Right cardiac atrium (tissue), 5 donors: ENCODE measurements at regions not wholly inside any gene's neighbourhood (a gene's known extent, or its start where the extent isn't known, plus 50 kb on each side); places are given as distances from the start of the nearest gene placed in this dataset.
A peak's percentile ranks its signal among the peaks of the same experiment; 100 is the strongest.

Experiments used
- ATAC-seq, 2 donors: fragments of 200-7000 bp; cut with Tn5 transposase; one replicate each; pipeline versions ENCODE4 v1.8.0 to v1.9.1; 2020; ENCODE audit warnings: moderate library complexity in 2 of 2, mild to moderate bottlenecking in 1 of 2
- DNase-seq, 3 donors: peaks; one replicate each; pipeline ENCODE4 v3.0.0-alpha.2; 2020
- H3K27ac ChIP-seq: one replicate; pipeline ENCODE4 v1.5.1; 2013; ENCODE audit warnings: mild to moderate bottlenecking, low read length, control low read depth, moderate library complexity
- H3K27me3 ChIP-seq: one replicate; pipeline ENCODE4 v1.6.1; 2013; ENCODE audit not compliant: control insufficient read depth, insufficient read depth
- H3K4me1 ChIP-seq: one replicate; pipeline ENCODE4 v1.6.1; 2013; ENCODE audit warnings: low read length; ENCODE audit not compliant: control insufficient read depth, insufficient read depth
- H3K4me3 ChIP-seq: one replicate; pipeline ENCODE4 v1.5.1; 2013; ENCODE audit warnings: low read length, control low read depth
- H3K9me3 ChIP-seq: one replicate; pipeline ENCODE4 v1.6.1; 2013; ENCODE audit warnings: low read length; ENCODE audit not compliant: control insufficient read depth
- WGBS: extraction: QIAGEN DNeasy Blood & Tissue Kit; methylation state at CpG from one replicate; pipeline ENCODE4 v1.1.7; 2013; 5-methylcytosine and 5-hydroxymethylcytosine counted together
- intact Hi-C, 4 donors: fragments of 100-400 bp; cut with DNase I; formaldehyde crosslinking; loops; one replicate each; pipeline versions ENCODE4 v1.11.0 to v1.14.0; 2022 to 2023
- donor health status: healthy with polysubstance abuse.
- donor health status: DM: no; HTN: yes; CAD: no.
- donor health status: DM: no; HTN: no; CAD: no.
- donor health status: DM: no; HTN: yes; CAD: no; lungs with severe emphysema.
- donor health status: DM: yes; HTN: yes; CAD: no.

GRCh38 chr9:119091074-119091473 lies 278.2 kb downstream of the BRINP1 start:
- 12% methylated on average over 1 of the region's 1 CpG for WGBS
- ATAC-seq, result no peak
- intact Hi-C loops, result no loop called here

DNA sequence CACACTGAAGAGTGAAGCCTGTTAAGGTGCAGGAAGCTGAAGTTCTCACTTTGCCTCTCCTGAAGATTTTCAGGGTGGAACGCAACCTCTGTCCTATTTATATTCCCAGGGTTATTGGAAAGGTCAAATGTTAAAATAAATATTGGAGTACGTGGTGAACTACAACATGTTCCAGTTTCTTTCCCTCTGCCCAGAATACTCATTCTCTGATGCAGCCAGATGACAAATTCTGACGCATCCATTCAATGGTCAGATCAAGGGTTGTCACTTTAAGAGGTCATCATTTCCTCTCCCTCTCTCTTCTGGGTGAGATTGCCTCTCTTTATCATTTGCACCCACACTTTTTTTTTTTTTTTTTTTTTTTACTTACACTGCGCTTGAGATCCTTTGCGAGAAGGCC lies 277.1 kb downstream of the BRINP1 start:
- 68% methylated on average over 5 of the region's 5 CpGs for WGBS
- H3K27me3 ChIP-seq, result no peaks in the 10 kb centered on the region
- ATAC-seq, result peak; percentile 31 to 60
- H3K4me1 ChIP-seq, result peaks cover 3% of the 10 kb centered on the region
- H3K27ac ChIP-seq, result no peak overlapping the region
- intact Hi-C loops, result no loop called here
- no peak for DNase-seq
- H3K9me3 ChIP-seq, result no peaks in the 10 kb centered on the region
- H3K4me3 ChIP-seq, result no peak overlapping the region

More at GRCh38 chr9:119091074-119091473, 278.2 kb downstream of the BRINP1 start:
- no peaks in the 10 kb centered on the region for H3K9me3 ChIP-seq
- H3K4me3 ChIP-seq, result no peak overlapping the region
- no peak overlapping the region for H3K27ac ChIP-seq
- no peaks in the 10 kb centered on the region for H3K27me3 ChIP-seq
- DNase-seq, result no peak
- peaks cover 3% of the 10 kb centered on the region for H3K4me1 ChIP-seq

DNA sequence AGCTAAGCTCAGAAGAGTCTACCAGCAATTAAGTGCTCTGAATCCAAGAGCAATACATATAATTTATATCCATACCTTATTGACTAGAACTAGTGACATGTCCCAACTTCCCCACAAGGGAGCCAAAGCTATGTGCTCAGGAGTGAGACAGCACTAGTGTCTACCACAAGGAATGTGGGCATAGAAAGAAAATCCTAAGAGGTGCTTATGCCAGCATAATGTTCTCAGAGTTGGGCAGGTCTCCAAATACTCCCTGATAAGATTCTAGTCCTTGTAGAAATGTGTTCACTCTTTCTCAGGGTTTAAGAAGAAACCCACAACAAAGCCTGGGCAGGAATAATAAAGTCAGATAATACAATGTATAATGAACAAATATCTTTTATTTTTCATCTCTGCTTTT lies 275.1 kb downstream of the BRINP1 start:
- H3K4me3 ChIP-seq, result no peak overlapping the region
- no peaks in the 10 kb centered on the region for H3K9me3 ChIP-seq
- ATAC-seq, result peak; percentile 23 to 77
- intact Hi-C loops, result no loop called here
- H3K27me3 ChIP-seq, result no peaks in the 10 kb centered on the region
- DNase-seq, result peak in 1 of 3 donors; percentile 25
- H3K4me1 ChIP-seq, result peaks cover 3% of the 10 kb centered on the region
- H3K27ac ChIP-seq, result no peak overlapping the region

GRCh38 chr9:119095072-119095471 lies 274.2 kb downstream of the BRINP1 start:
- intact Hi-C loops, result no loop called here
- H3K27me3 ChIP-seq, result no peaks in the 10 kb centered on the region
- H3K9me3 ChIP-seq, result no peaks in the 10 kb centered on the region
- ATAC-seq, result no peak
- DNase-seq, result no peak
- 64% methylated on average over 3 of the region's 3 CpGs for WGBS
- no peak overlapping the region for H3K4me3 ChIP-seq
- no peak overlapping the region for H3K27ac ChIP-seq
- H3K4me1 ChIP-seq, result peaks cover 3% of the 10 kb centered on the region

DNA sequence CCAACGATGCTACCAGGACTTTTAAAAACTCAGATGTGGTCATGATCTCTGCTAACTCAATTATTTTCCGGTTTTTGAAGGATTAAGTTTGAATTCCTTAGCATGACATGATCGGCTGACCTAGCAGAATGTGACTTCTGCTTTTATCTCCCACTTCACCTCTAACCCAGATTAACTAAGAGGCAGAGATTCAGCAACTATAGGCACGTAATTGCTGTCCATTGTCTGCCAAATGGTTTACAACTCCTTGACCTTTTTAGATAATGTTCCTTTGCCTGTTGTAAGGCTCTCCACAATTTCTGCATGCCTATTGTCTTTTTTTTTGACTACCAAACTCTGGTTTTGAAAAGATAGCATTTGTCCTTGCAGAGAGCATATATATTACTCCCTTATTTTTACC lies 268.2 kb downstream of the BRINP1 start:
- intact Hi-C loops, result no loop called here
- Histone ChIP-seq H3K4me3 (no peak overlapping the region), H3K9me3 (no peaks in the 10 kb centered on the region), H3K27ac (no peak overlapping the region), H3K4me1 (no peaks in the 10 kb centered on the region), H3K27me3 (no peaks in the 10 kb centered on the region)
- DNase-seq (no peak), ATAC-seq (no peak)
- 25% methylated on average over 4 of the region's 4 CpGs for WGBS

- Histone ChIP-seq H3K27ac (no peak overlapping the region), H3K4me3 (no peak overlapping the region), H3K9me3 (no peaks in the 10 kb centered on the region), H3K27me3 (no peaks in the 10 kb centered on the region), H3K4me1 (no peaks in the 10 kb centered on the region)
- intact Hi-C loops, result no loop called here
- WGBS, result 78% methylated on average over 4 of the region's 4 CpGs
- ATAC-seq (no peak), DNase-seq (no peak)
Observed at GRCh38 chr9:119114681-119115080, 254.6 kb downstream of the BRINP1 start.
